Astrocyte (in vitro differentiated cells and primary cell): ENCODE measurements at regions not wholly inside any gene's neighbourhood (a gene's known extent, or its start where the extent isn't known, plus 50 kb on each side); places are given as distances from the start of the nearest gene placed in this dataset.

Source experiments
- CTCF ChIP-seq: IDR thresholded peaks from 2 replicates; pipeline ENCODE4 v1.5.1; 2011; ENCODE audit warnings: low read depth, mild to moderate bottlenecking, inconsistent platforms, low read length, moderate library complexity; ENCODE audit not compliant: insufficient read depth
- EZH2 ChIP-seq: IDR thresholded peaks from 2 replicates; pipeline ENCODE4 v1.6.1; 2012; ENCODE audit warnings: mild to moderate bottlenecking, low read length, inconsistent platforms; ENCODE audit not compliant: insufficient read depth

GRCh38 chr3:186444288-186444687 is 82.3 kb upstream of the DGKG start:
- TF ChIP-seq CTCF (no peak), EZH2 (no peak)
